Neural cell (in vitro differentiated cells): ENCODE measurements at regions not wholly inside any gene's neighbourhood (a gene's known extent, or its start where the extent isn't known, plus 50 kb on each side); places are given as distances from the start of the nearest gene placed in this dataset.

Source experiments
- H2AFZ ChIP-seq: fragments of 200-600, 300-800 bp; sonication (generic), shearing (Covaris generic); 2 replicates; pipeline ENCODE4 v1.6.0; 2014; ENCODE audit warnings: low read depth, mild to moderate bottlenecking, antibody characterized with exemption, low read length, moderate library complexity
- H3F3A ChIP-seq: fragments of 200-600 bp; shearing (Covaris generic); 2 replicates; pipeline ENCODE4 v1.6.1; 2016; ENCODE audit warnings: mild to moderate bottlenecking, moderate library complexity, mixed read lengths, antibody characterized with exemption, low read length; ENCODE audit not compliant: insufficient read depth, poor library complexity, severe bottlenecking
- H3K27ac ChIP-seq: fragments of 200-600, 300-800 bp; sonication (generic), shearing (Covaris generic); 2 replicates; pipeline ENCODE4 v1.5.1; 2014; ENCODE audit warnings: mild to moderate bottlenecking, low read length, moderate library complexity
- H3K27me3 ChIP-seq: fragments of 300-800, 200-600 bp; sonication (generic), shearing (Covaris generic); 2 replicates; pipeline ENCODE4 v1.6.0; 2014; ENCODE audit warnings: mild to moderate bottlenecking, low read depth, low read length, moderate library complexity; ENCODE audit not compliant: insufficient read depth
- H3K36me3 ChIP-seq: fragments of 300-800, 200-600 bp; sonication (generic), shearing (Covaris generic); 2 replicates; pipeline ENCODE4 v1.5.1; 2014; ENCODE audit warnings: mild to moderate bottlenecking, antibody characterized with exemption, low read length, moderate library complexity; ENCODE audit not compliant: insufficient read depth
- H3K4me2 ChIP-seq: fragments of 300-800, 200-600 bp; sonication (generic), shearing (Covaris generic); 2 replicates; pipeline ENCODE4 v1.6.0; 2014; ENCODE audit warnings: mild to moderate bottlenecking, low read length
- H3K4me3 ChIP-seq: fragments of 300-800, 200-600 bp; sonication (generic), shearing (Covaris generic); 2 replicates; pipeline ENCODE4 v1.5.1; 2014; ENCODE audit warnings: mild to moderate bottlenecking, low read length, moderate library complexity
- H3K79me2 ChIP-seq: fragments of 200-600 bp; shearing (Covaris generic); replicated peaks from 2 replicates; pipeline ENCODE4 v1.6.0; 2014; ENCODE audit warnings: mild to moderate bottlenecking, low read length, moderate library complexity; ENCODE audit not compliant: insufficient read depth
- H3K9ac ChIP-seq: fragments of 300-800, 200-600 bp; sonication (generic), shearing (Covaris generic); 2 replicates; pipeline ENCODE4 v1.6.1; 2016; ENCODE audit warnings: mild to moderate bottlenecking, low read length, mixed read lengths
- H3K9me2 ChIP-seq: fragments of 200-600 bp; shearing (Covaris generic); 2 replicates; pipeline ENCODE4 v1.6.1; 2016; ENCODE audit warnings: mild to moderate bottlenecking, low read length, mixed read lengths; ENCODE audit not compliant: insufficient read depth
- H3K9me3 ChIP-seq: fragments of 200-600, 300-800 bp; sonication (generic), shearing (Covaris generic); 2 replicates; pipeline ENCODE4 v1.6.1; 2016; ENCODE audit warnings: mild to moderate bottlenecking, mixed run types, low read length, moderate library complexity, mixed read lengths
- H4K20me1 ChIP-seq: fragments of 200-600 bp; shearing (Covaris generic); 2 replicates; pipeline ENCODE4 v1.6.1; 2016; ENCODE audit warnings: mild to moderate bottlenecking, mixed run types; ENCODE audit not compliant: insufficient read depth
- CTCF ChIP-seq: fragments of 450-650 bp; IDR thresholded peaks from 2 replicates; pipeline ENCODE4 v1.5.1; 2014; ENCODE audit warnings: antibody characterized with exemption, mild to moderate bottlenecking, moderate library complexity; ENCODE audit not compliant: poor library complexity, severe bottlenecking
- EP300 ChIP-seq: fragments of 450-650 bp; conservative IDR thresholded peaks from 2 replicates; pipeline ENCODE4 v1.6.1; 2014; ENCODE audit warnings: antibody characterized with exemption, mild to moderate bottlenecking, moderate library complexity; ENCODE audit not compliant: poor library complexity, severe bottlenecking
- EZH2 ChIP-seq: fragments of 200-600, 300-800 bp; shearing (Covaris generic), sonication (generic); IDR thresholded peaks from 2 replicates; pipeline ENCODE4 v1.6.1; 2014; ENCODE audit warnings: antibody characterized with exemption, low read length, borderline replicate concordance, mild to moderate bottlenecking; ENCODE audit not compliant: insufficient read depth, poor library complexity, severe bottlenecking
- MXI1 ChIP-seq: fragments of 450-650 bp; conservative IDR thresholded peaks from 2 replicates; pipeline ENCODE4 v1.6.1; 2014; ENCODE audit warnings: antibody characterized with exemption, mild to moderate bottlenecking; ENCODE audit not compliant: poor library complexity, severe bottlenecking
- POLR2AphosphoS5 ChIP-seq: IDR thresholded peaks from 2 replicates; pipeline ENCODE4 v1.6.1; 2012
- RAD21 ChIP-seq: fragments of 450-650 bp; conservative IDR thresholded peaks from 2 replicates; pipeline ENCODE4 v1.6.1; 2014; ENCODE audit warnings: antibody characterized with exemption, mild to moderate bottlenecking, moderate library complexity
- REST ChIP-seq: IDR thresholded peaks from 2 replicates; pipeline ENCODE4 v1.6.1; 2012; ENCODE audit warnings: borderline replicate concordance
- SMC3 ChIP-seq: fragments of 450-650 bp; conservative IDR thresholded peaks from 2 replicates; pipeline ENCODE4 v1.6.1; 2014; ENCODE audit warnings: antibody characterized with exemption, mild to moderate bottlenecking, moderate library complexity; ENCODE audit not compliant: poor library complexity
- TAF1 ChIP-seq: IDR thresholded peaks from 2 replicates; pipeline ENCODE4 v1.6.1; 2012; ENCODE audit warnings: low read depth

GRCh38 chr5:109982966-109983534 is 293.3 kb downstream of the MAN2A1 start:
- no peaks in the 10 kb centered on the region for H4K20me1 ChIP-seq
- no peak for TF ChIP-seq EZH2
- TF ChIP-seq RAD21 = no peak
- no peak for TF ChIP-seq REST
- no peak for TF ChIP-seq SMC3
- TF ChIP-seq TAF1 = no peak
- TF ChIP-seq EP300 = no peak
- TF ChIP-seq MXI1 = no peak
- no peak for TF ChIP-seq POLR2AphosphoS5
- no peak for TF ChIP-seq CTCF
- no peaks in the 10 kb centered on the region for H3K9me3 ChIP-seq
- no peaks in the 10 kb centered on the region for H3K36me3 ChIP-seq
- H3F3A ChIP-seq = no peaks in the 10 kb centered on the region
- H3K4me2 ChIP-seq = no peak overlapping the region
- no peak overlapping the region for H2AFZ ChIP-seq
- H3K4me3 ChIP-seq = no peak overlapping the region
- H3K79me2 ChIP-seq = no peaks in the 10 kb centered on the region
- no peaks in the 10 kb centered on the region for H3K27me3 ChIP-seq
- no peak overlapping the region for H3K9ac ChIP-seq
- H3K27ac ChIP-seq = no peak overlapping the region
- H3K9me2 ChIP-seq = no peaks in the 10 kb centered on the region

GRCh38 chr5:109986726-109987125 is 297.0 kb downstream of the MAN2A1 start:
- H3K9ac ChIP-seq = no peak overlapping the region
- H3F3A ChIP-seq = no peaks in the 10 kb centered on the region
- no peaks in the 10 kb centered on the region for H3K79me2 ChIP-seq
- H3K36me3 ChIP-seq = no peaks in the 10 kb centered on the region
- TF ChIP-seq RAD21 = no peak
- no peak for TF ChIP-seq TAF1
- TF ChIP-seq EP300 = no peak
- TF ChIP-seq EZH2 = no peak
- no peak for TF ChIP-seq REST
- TF ChIP-seq CTCF = no peak
- no peak for TF ChIP-seq POLR2AphosphoS5
- no peak for TF ChIP-seq SMC3
- TF ChIP-seq MXI1 = no peak
- H3K4me3 ChIP-seq = no peak overlapping the region
- no peak overlapping the region for H3K4me2 ChIP-seq
- H2AFZ ChIP-seq = no peak overlapping the region
- H3K9me3 ChIP-seq = no peaks in the 10 kb centered on the region
- no peak overlapping the region for H3K27ac ChIP-seq
- H3K27me3 ChIP-seq = no peaks in the 10 kb centered on the region
- no peaks in the 10 kb centered on the region for H4K20me1 ChIP-seq
- no peaks in the 10 kb centered on the region for H3K9me2 ChIP-seq
